ENCODE measurements at regions not wholly inside any gene's neighbourhood (a gene's known extent, or its start where the extent isn't known, plus 50 kb on each side); places are given as distances from the start of the nearest gene placed in this dataset.

DNA sequence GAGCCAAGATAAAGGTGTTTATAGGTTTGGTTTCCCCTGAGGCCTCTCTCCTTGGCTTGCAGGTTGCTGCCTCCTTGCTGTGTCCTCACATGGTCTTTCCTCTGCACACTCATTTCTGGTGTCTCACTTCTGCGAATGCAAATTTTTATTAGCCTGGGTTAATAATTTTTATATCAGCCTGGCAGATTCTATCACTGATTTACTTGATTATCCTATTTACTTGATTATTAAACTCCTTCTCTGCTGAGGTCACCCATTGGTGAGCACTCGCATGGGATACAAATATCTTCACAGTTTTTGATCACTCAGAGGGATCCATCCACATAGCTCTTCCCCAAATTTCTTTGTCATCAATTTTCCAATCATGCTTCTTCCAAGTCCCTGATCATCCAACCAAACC is 90.9 kb upstream of the IGLL5 start:
- TF ChIP-seq POLR2A (IDR thresholded peaks at IDR 0.05; ENCODE audit: low read depth, low read length) = no peak
- no peak for DNase-seq (ENCODE audit: insufficient read length, low spot score)
- FAIRE-seq = no peak

DNA sequence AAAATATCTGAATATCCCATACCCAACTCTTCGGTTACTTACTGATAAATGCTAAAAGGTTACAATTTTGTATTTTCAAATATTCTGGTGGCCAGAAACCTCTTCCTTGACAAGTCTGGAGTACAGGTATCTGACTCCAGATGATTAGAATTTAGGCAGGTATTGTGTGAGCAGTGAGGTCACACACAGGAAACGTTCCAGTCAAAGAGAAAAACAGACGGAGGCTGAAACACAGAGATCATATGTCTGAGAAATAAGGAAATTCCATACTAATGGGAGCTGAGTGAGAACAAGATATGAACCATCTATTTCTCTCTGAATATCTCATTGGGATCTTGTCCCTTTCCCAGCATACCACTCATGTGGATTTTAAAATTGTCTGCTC is 89.4 kb upstream of the IGLL5 start:
- no peak for TF ChIP-seq POLR2A (IDR thresholded peaks at IDR 0.05; ENCODE audit: low read depth, low read length)
- no peak for FAIRE-seq

DNA sequence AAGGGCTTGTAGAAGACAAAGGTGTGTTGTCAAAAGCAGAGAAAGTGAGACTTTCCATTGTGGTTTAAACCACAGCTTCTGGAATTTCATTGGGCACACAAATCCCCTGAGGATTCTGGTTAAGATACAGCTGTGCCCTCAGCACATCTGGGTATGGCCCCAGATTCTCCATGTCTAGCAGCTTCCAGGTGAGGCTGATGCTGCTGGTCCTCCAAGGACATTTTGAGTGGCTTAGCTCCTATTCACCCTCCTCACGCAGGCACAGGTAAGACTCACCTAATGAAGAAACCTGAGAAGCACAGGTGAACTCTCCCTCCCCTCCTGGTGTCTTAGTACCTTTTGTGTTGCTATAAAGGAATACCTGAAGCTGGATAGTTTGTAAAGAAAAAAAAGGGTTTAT is 88.9 kb upstream of the IGLL5 start:
- DNase-seq (ENCODE audit: insufficient read length, low spot score) = no peak
- TF ChIP-seq POLR2A (IDR thresholded peaks at IDR 0.05; ENCODE audit: low read depth, low read length) = no peak
- FAIRE-seq = no peak

More for the DNA sequence above, 89.4 kb upstream of the IGLL5 start:
- no peak for DNase-seq (ENCODE audit: insufficient read length, low spot score)

DNA sequence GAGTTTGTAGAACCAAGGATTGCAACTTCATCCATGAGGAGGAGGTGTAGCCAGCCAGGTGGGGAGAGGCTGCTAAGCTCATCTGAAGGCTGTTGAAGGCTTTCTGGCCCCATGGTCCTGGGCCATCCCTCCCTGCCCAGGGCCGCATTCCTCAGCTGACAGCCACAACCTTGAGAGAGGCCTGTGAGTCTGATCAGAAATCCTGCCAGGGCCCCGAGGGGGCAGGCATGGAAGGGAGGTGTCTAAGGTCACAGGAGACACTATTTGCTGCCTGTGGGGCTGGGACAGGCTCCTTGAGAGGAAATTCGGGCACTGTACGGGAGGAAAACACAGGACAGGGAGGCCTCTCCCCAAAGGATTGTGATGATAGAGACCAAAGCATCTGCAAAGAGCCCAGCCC is 88.1 kb upstream of the IGLL5 start:
- DNase-seq (ENCODE audit: insufficient read length, low spot score) (no peak), FAIRE-seq (no peak)
- TF ChIP-seq POLR2A (IDR thresholded peaks at IDR 0.05; ENCODE audit: low read depth, low read length) = no peak

DNA sequence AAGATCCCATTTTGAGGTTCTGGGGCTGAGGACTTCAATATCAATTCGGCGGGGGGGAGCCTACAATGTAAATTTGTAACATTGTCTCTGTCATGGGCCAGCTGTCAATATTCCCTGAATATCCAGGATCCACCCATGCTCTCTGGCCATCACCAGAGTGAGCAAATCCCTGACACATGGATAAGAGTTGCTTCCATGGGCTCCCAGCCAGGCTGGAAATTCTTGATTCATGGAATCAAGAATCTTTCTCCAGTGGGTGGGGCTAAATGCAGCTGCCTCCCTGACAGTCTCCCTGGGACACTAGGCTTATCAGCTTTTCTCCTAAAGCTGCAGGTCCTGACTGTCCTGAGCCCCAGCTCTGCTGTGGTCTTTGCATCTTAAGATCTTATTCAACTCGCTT is 86.9 kb upstream of the IGLL5 start:
- TF ChIP-seq POLR2A (IDR thresholded peaks at IDR 0.05; ENCODE audit: low read depth, low read length) = no peak
- DNase-seq (ENCODE audit: insufficient read length, low spot score) (no peak), FAIRE-seq (no peak)

DNA sequence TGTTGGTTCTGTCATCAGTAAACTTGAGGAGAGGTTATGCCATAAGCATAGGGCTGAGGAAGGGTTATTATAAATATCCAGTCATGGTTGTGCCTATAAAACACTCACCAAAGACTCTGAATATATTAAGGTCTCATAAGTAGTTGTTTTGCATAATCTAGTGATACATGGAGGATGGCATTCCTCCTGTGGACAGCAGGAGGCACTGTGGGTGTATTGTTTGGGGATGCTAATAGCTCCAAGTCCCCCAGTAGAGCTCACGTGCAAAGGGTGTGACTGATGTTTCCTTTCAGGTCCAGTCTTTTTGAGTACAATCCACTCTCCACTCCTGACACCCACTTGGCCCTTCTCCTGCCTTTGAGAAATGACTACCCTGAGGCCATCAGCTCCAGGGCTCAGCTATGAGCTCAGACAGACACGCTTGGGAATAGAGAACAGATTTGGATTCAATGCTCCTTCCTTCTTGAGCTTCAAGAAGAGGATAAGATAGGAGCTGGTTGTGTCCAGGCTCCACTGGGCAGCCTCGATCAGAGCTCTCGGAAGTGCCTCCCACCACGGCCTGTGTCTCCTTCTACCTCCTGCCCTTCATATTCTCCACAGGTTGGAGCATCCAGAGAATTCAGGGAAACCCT is 85.2 kb upstream of the IGLL5 start:
- TF ChIP-seq POLR2A (IDR thresholded peaks at IDR 0.05; ENCODE audit: low read depth, low read length) = no peak
- no peak for DNase-seq (ENCODE audit: insufficient read length, low spot score)
- FAIRE-seq = no peak

DNA sequence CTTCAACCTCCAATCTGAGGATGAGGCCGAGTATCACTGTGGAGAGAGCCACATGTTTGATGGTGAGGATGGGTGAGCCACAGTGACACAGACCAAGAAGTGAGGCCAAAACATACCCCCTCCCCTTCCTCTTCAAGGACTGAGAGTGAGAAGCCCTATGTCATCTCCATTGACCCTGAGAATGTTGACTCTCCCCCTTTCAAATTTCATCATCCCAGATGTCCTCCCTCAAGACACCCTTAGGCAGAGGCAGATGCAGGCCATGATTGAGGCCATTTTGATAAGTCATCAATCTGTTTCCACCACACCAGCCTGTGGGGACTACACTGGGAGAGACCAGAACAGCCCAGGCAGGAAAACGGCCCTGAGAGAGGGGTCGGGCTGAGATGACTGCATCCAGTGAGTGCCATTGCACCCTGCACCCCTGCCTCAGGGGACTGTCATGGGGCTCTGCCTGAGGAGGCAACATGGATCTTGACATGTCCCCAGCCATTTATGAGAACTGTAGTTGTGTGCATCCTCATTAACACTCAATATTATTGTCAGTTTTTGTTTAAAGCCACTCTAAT is 84.2 kb upstream of the IGLL5 start:
- FAIRE-seq (no peak), DNase-seq (ENCODE audit: insufficient read length, low spot score) (no peak)

DNA sequence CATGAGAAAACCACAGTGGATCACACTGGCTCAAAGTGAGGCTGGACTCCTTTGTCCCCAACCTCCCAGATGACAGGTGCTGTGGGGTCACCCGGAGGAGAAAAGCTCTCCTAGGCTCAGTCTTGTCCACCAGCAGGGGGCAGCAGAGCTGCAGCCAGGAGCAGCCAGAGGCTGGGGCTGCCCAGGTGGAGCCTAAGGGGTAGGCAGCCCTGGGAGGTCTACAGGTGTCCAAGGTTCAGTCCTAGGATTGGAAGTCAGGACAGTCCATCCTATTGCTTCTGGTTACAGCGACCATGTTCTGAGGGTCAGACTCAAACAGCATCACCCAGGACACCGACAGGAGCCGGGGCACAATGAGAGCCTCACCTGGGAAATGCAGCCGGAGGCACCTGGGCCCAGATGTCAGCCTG is 77.6 kb upstream of the IGLL5 start:
- FAIRE-seq (no peak), DNase-seq (ENCODE audit: insufficient read length, low spot score) (no peak)
- no peak for TF ChIP-seq POLR2A (IDR thresholded peaks at IDR 0.05; ENCODE audit: low read depth, low read length)

More for the DNA sequence above, 84.2 kb upstream of the IGLL5 start:
- TF ChIP-seq POLR2A (IDR thresholded peaks at IDR 0.05; ENCODE audit: low read depth, low read length) = no peak

DNA sequence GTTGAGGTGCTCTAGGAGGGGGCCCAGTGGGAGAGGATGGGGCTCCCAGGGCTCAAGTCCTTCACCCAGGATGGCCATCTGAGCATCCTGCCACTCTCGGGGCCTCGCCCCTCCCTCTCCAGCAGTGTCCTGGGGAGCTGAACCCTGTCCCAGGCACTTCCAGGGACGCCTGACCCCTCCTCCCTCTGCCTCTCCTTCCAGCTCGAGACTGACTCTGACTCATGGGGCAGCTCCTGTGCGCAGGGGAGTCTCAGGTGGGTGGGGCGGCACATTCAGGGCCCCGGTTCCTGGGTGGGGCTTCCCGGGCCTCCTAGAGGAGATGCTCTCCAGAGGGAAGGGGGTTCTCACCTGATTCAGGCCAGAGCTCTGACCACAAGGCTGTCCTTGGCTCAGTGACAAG is 77.1 kb upstream of the IGLL5 start:
- TF ChIP-seq POLR2A (IDR thresholded peaks at IDR 0.05; ENCODE audit: low read depth, low read length) = no peak
- no peak for DNase-seq (ENCODE audit: insufficient read length, low spot score)
- no peak for FAIRE-seq

DNA sequence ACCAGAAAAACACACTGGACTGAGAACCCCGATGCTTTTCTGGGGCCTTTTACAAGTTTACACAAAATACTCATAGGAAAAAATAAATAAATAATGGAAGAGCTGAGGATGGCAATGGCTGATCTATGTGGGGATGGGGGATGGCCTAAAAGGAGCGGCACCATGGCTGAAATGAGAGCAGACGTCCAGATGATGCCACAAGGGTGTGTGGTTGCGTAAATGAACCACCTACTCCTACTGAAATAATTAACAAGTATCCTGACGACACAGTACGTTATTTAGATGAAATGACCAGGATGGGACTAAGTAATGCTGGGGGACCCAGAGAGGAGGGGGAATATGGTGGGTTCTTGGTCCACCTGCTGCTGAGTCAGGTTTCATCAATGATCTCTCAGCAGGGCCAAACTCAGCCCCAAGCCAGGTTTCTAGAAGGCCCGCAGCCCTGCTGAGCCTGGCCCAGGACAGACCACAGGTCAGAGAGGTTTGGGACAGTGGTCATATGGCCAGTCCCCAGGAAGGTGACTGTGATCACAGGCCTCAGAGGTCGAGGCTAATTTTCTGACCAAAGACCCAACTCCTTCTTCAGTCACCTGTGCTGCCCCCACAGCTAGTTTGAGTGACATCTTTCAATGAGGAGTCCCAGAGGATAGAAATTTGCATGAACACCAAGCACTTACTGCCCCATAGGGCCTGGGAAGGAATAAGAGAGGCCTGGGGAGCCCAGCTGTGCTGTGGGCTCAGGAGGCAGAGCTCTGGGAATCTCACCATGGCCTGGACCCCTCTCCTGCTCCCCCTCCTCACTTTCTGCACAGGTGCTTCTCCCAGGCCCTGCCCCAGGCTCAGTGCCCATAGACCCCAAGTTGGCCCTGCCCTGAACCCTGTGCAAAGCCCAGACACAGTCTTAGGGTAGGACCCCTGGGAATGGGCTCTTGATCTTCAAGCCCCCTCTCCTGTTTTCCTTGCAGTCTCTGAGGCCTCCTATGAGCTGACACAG is 76.3 kb upstream of the IGLL5 start:
- FAIRE-seq (no peak), DNase-seq (ENCODE audit: insufficient read length, low spot score) (no peak)
- TF ChIP-seq POLR2A (IDR thresholded peaks at IDR 0.05; ENCODE audit: low read depth, low read length) = no peak

DNA sequence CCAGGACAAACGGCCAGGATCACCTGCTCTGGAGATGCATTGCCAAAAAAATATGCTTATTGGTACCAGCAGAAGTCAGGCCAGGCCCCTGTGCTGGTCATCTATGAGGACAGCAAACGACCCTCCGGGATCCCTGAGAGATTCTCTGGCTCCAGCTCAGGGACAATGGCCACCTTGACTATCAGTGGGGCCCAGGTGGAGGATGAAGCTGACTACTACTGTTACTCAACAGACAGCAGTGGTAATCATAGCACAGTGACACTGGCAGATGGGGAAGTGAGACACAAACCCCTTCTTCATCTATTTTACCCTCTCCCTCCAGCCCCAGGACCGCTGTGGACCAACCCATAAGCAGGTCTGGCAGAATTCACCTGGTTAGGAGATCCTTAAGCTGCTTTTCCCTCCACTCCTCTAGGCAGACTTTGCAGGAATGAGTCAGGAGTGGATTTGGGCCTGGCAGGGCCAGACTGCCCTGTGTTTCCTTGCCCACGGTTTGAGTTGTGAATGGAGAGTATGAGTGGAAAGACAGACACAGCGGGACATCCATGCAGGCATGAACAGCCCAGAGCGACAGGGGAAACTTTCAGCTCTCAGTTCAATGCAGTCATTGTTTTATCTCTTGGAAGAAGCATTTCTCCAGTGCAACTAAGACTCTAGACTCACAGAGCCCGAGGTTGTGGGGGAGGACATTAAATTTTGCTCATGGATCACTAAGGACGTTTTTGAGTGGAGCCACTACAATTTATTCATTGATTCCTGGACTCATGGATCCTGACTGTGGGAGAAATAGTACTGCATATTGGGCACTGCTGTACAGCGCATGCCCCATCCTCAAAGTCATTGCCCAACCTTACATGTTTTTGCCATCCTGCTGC is 75.3 kb upstream of the IGLL5 start:
- FAIRE-seq (no peak), DNase-seq (ENCODE audit: insufficient read length, low spot score) (no peak)
- TF ChIP-seq POLR2A (IDR thresholded peaks at IDR 0.05; ENCODE audit: low read depth, low read length) = no peak

DNA sequence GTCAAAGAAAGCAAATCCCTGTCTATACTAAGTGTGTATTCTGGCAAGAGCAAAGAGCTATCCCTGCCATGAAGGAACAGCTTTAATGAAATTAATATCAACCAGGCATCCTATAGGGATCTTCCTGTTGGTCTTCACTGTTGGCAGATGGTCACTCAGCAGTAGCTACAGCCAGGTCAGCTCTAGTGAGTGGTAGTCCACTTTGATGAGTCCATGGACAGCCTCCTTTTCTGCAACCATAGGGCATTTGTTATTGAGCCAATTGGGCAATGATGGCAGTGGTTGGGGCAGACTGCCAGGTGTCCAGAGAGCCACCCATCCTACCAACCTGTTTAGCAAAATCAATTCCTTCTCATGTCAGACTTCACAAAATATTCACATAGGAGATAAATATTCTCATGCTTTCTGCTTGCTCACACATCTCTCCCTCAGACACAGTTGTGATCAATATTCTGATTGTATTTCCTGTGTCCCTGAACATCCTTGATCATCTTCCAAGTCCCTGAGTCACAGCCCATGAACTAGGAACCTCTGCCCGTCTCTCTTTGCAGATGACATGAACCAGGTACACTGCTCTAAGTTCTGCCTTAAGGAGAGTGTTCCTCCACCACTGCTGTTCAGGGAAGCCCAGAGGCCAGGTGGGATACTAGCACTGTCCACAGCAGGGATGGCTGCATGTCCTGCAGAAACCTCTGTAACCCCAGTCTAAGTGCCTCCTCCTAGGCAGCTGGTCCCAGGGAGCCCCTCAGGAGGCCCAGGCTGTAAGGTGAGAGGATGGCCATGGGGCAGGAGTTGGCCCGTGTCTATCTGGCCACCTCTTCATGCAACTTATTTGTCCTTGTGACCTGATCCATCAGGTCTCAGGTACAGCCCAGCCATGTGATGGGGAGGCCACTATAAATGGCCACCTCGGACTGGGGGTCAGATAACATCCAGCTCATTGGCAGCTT is 74.2 kb upstream of the IGLL5 start:
- no peak for FAIRE-seq
- no peak for TF ChIP-seq POLR2A (IDR thresholded peaks at IDR 0.05; ENCODE audit: low read depth, low read length)
- DNase-seq (ENCODE audit: insufficient read length, low spot score) = no peak
